Activated B cell treated with CpG ODN at 0.5 μM for 24 hours (primary cell): ENCODE measurements at regions not wholly inside any gene's neighbourhood (a gene's known extent, or its start where the extent isn't known, plus 50 kb on each side); places are given as distances from the start of the nearest gene placed in this dataset.

Experiments
- ATAC-seq: fragments of 200-7000 bp; cut with Tn5 transposase; one replicate; pipeline ENCODE4 v1.10.0; 2021; ENCODE audit warnings: low read depth, mild to moderate bottlenecking, moderate library complexity
- CTCF ChIA-PET: fragments of 350-600 bp; sonication (Branson Sonifier 250); formaldehyde crosslinking; loops from one replicate; lab custom pipeline; 2021; ENCODE audit warnings: antibody characterized with exemption; lab: Charles Lee
- POLR2A ChIA-PET: fragments of 350-600 bp; sonication (Branson Sonifier 250); formaldehyde crosslinking; loops from one replicate; lab custom pipeline; 2021; ENCODE audit warnings: antibody characterized with exemption; lab: Charles Lee
- DNase-seq: peaks from one replicate; pipeline ENCODE4 v3.0.0; 2022
- H3K27ac Mint-ChIP-seq: one replicate; pipeline ENCODE4 v1.8.0; 2020; ENCODE audit warnings: mixed read lengths
- H3K27me3 Mint-ChIP-seq: one replicate; pipeline ENCODE4 v1.8.0; 2021; ENCODE audit warnings: mixed read lengths
- H3K36me3 Mint-ChIP-seq: one replicate; pipeline ENCODE4 v1.8.0; 2021; ENCODE audit warnings: low read depth, mixed read lengths
- H3K4me1 Mint-ChIP-seq: one replicate; pipeline ENCODE4 v1.8.0; 2021; ENCODE audit warnings: mixed read lengths
- H3K4me3 Mint-ChIP-seq: one replicate; pipeline ENCODE4 v1.8.0; 2020; ENCODE audit warnings: mild to moderate bottlenecking, mixed read lengths
- H3K9me3 Mint-ChIP-seq: one replicate; pipeline ENCODE4 v1.8.0; 2020; ENCODE audit warnings: mixed read lengths
- CTCF ChIP-seq: fragments of 200-600 bp; IDR thresholded peaks from one replicate; pipeline ENCODE4 v1.8.0; 2022; ENCODE audit warnings: antibody characterized with exemption, mild to moderate bottlenecking
- intact Hi-C: fragments of 100-400 bp; cut with micrococcal nuclease; formaldehyde crosslinking; loops from one replicate; pipeline ENCODE4 v1.15.1; 2024

- intact Hi-C loops = loop anchor here (5.0 kb wide), 1 partner anchor 1007 kb away; no protein-coding TSS in a partner anchor
- Mint-ChIP-seq H3K27ac (no peak overlapping the region), H3K4me3 (no peak overlapping the region), H3K9me3 (no peaks in the 10 kb centered on the region), H3K4me1 (no peaks in the 10 kb centered on the region), H3K36me3 (no peaks in the 10 kb centered on the region), H3K27me3 (peaks cover 8% of the 10 kb centered on the region)
- ChIA-PET POLR2A (no interaction called here), CTCF (no interaction called here)
- TF ChIP-seq CTCF = no peak
- ATAC-seq (no peak), DNase-seq (no peak)
Measured at GRCh38 chr4:18134111-18134510, 112.6 kb upstream of the LCORL start.

- Mint-ChIP-seq H3K36me3 (no peaks in the 10 kb centered on the region), H3K27me3 (peaks cover 13% of the 10 kb centered on the region), H3K4me1 (no peaks in the 10 kb centered on the region), H3K9me3 (no peaks in the 10 kb centered on the region), H3K27ac (no peak overlapping the region), H3K4me3 (no peak overlapping the region)
- DNase-seq (no peak), ATAC-seq (no peak)
- ChIA-PET CTCF (no interaction called here), POLR2A (no interaction called here)
- intact Hi-C loops = loop anchor here (5.0 kb wide), 1 partner anchor 1003 kb away; no protein-coding TSS in a partner anchor
- no peak for TF ChIP-seq CTCF
Measured at GRCh38 chr4:18130256-18130655, 108.7 kb upstream of the LCORL start.

- ATAC-seq (no peak), DNase-seq (no peak)
- ChIA-PET POLR2A (no interaction called here), CTCF (no interaction called here)
- H3K4me1 Mint-ChIP-seq = no peaks in the 10 kb centered on the region
- H3K9me3 Mint-ChIP-seq = no peaks in the 10 kb centered on the region
- intact Hi-C loops = no loop called here
- TF ChIP-seq CTCF = no peak
- H3K4me3 Mint-ChIP-seq = no peak overlapping the region
- no peaks in the 10 kb centered on the region for H3K36me3 Mint-ChIP-seq
- H3K27ac Mint-ChIP-seq = no peak overlapping the region
- peaks cover 13% of the 10 kb centered on the region for H3K27me3 Mint-ChIP-seq
Measured at GRCh38 chr4:18128241-18128640, 106.7 kb upstream of the LCORL start.

GRCh38 chr4:18127030-18127429 is 105.5 kb upstream of the LCORL start:
- Mint-ChIP-seq H3K9me3 (no peaks in the 10 kb centered on the region), H3K4me3 (no peak overlapping the region), H3K27ac (no peak overlapping the region), H3K36me3 (no peaks in the 10 kb centered on the region), H3K4me1 (no peaks in the 10 kb centered on the region), H3K27me3 (peaks cover 10% of the 10 kb centered on the region)
- CTCF ChIA-PET = no interaction called here
- POLR2A ChIA-PET = no interaction called here
- no peak for TF ChIP-seq CTCF
- intact Hi-C loops = no loop called here
- DNase-seq = no peak
- ATAC-seq = no peak

GRCh38 chr4:18113710-18114331 is 92.3 kb upstream of the LCORL start:
- ATAC-seq = no peak
- intact Hi-C loops = no loop called here
- peaks cover 21% of the 10 kb centered on the region for H3K27me3 Mint-ChIP-seq
- H3K36me3 Mint-ChIP-seq = no peaks in the 10 kb centered on the region
- no peak for DNase-seq
- no peak overlapping the region for H3K4me3 Mint-ChIP-seq
- no peak for TF ChIP-seq CTCF
- no peak overlapping the region for H3K27ac Mint-ChIP-seq
- ChIA-PET CTCF (no interaction called here), POLR2A (no interaction called here)
- H3K9me3 Mint-ChIP-seq = no peaks in the 10 kb centered on the region
- H3K4me1 Mint-ChIP-seq = no peaks in the 10 kb centered on the region
